HG03097 (cell line): ENCODE measurements at regions not wholly inside any gene's neighbourhood (a gene's known extent, or its start where the extent isn't known, plus 50 kb on each side); places are given as distances from the start of the nearest gene placed in this dataset.
"Not testable (repeated sequence)": the region's sequence is repeated elsewhere in the genome, so short reads cannot be mapped to it uniquely, and the experiment has no call there.

ENCODE experiments used
- ATAC-seq: cut with Tn5 transposase; IDR thresholded peaks from one replicate; pipeline ENCODE4 v1.9.1; 2021; ENCODE audit not compliant: unreplicated experiment, low FRiP score

GRCh38 chrX:3882553-3882920 is 169.1 kb upstream of the PRKX start:
- ATAC-seq: not testable (repeated sequence)

GRCh38 chrX:3881898-3882552 is 168.6 kb upstream of the PRKX start:
- ATAC-seq: peak; percentile 99

- ATAC-seq: peak; percentile 23
These were observed 167.9 kb upstream of the PRKX start for GRCh38 chrX:3881255-3881895.

- ATAC-seq: not testable (repeated sequence)
These were observed 162.9 kb upstream of the PRKX start for GRCh38 chrX:3876393-3876792.

GRCh38 chrX:3875638-3876037 is 162.2 kb upstream of the PRKX start:
- ATAC-seq: not testable (repeated sequence)

GRCh38 chrX:3872226-3872879 is 158.9 kb upstream of the PRKX start:
- not testable (repeated sequence) for ATAC-seq

GRCh38 chrX:3867067-3867831 is 153.8 kb upstream of the PRKX start:
- ATAC-seq: not testable (repeated sequence)

GRCh38 chrX:3858332-3858731 is 144.9 kb upstream of the PRKX start:
- not testable (repeated sequence) for ATAC-seq

- peak; percentile 99 for ATAC-seq
These were observed 130.2 kb upstream of the PRKX start for GRCh38 chrX:3843522-3844145.

GRCh38 chrX:3842822-3843521 is 129.5 kb upstream of the PRKX start:
- peak; percentile 59 for ATAC-seq

GRCh38 chrX:3838754-3839153 is 125.3 kb upstream of the PRKX start:
- not testable (repeated sequence) for ATAC-seq

- not testable (repeated sequence) for ATAC-seq
These were observed 124.7 kb upstream of the PRKX start for GRCh38 chrX:3837958-3838643.

GRCh38 chrX:3837211-3837610 is 123.8 kb upstream of the PRKX start:
- not testable (repeated sequence) for ATAC-seq

- ATAC-seq: not testable (repeated sequence)
These were observed 120.5 kb upstream of the PRKX start for GRCh38 chrX:3833761-3834542.

- ATAC-seq: not testable (repeated sequence)
These were observed 116.6 kb upstream of the PRKX start for GRCh38 chrX:3830020-3830419.

GRCh38 chrX:3829041-3829531 is 115.6 kb upstream of the PRKX start:
- not testable (repeated sequence) for ATAC-seq

GRCh38 chrX:3828378-3829040 is 115.1 kb upstream of the PRKX start:
- not testable (repeated sequence) for ATAC-seq

GRCh38 chrX:3824008-3824407 is 110.6 kb upstream of the PRKX start:
- ATAC-seq: not testable (repeated sequence)
